Thoracic aorta (tissue), 2 donors: ENCODE measurements at regions not wholly inside any gene's neighbourhood (a gene's known extent, or its start where the extent isn't known, plus 50 kb on each side); places are given as distances from the start of the nearest gene placed in this dataset.
"Not testable (repeated sequence)": the region's sequence is repeated elsewhere in the genome, so short reads cannot be mapped to it uniquely, and the experiment has no call there.

Source experiments
- ATAC-seq: fragments of 150-250 bp; one replicate; pipeline ENCODE4 v1.8.0; 2017; ENCODE audit warnings: low read depth; ENCODE audit not compliant: insufficient number of reproducible peaks, low FRiP score
- DNase-seq: peaks from one replicate; pipeline ENCODE4 v3.0.0-alpha.2; 2020; ENCODE audit warnings: low spot score
- H3K27ac ChIP-seq, 2 donors: fragments of 200-600 bp; sonication (generic); 1 replicate in 1 of 2; 2 replicates in 1 of 2; pipeline ENCODE4 v1.5.1; 2016; ENCODE audit warnings: mild to moderate bottlenecking in 2 of 2, moderate library complexity in 2 of 2
- H3K27me3 ChIP-seq: fragments of 200-600 bp; sonication (generic); replicated peaks from 2 replicates; pipeline ENCODE4 v1.6.0; 2016; ENCODE audit warnings: mild to moderate bottlenecking; ENCODE audit not compliant: insufficient read depth
- H3K36me3 ChIP-seq: fragments of 200-600 bp; sonication (generic); one replicate; pipeline ENCODE4 v1.5.1; 2016
- H3K4me1 ChIP-seq, 2 donors: fragments of 200-600 bp; sonication (generic); 1 replicate in 1 of 2; 2 replicates in 1 of 2; pipeline versions ENCODE4 v1.5.1 to v1.6.0; 2016; ENCODE audit warnings: low read depth in 2 of 2, mild to moderate bottlenecking in 1 of 2; ENCODE audit not compliant: control insufficient read depth in 1 of 2
- H3K4me3 ChIP-seq: fragments of 200-600 bp; sonication (generic); 2 replicates; pipeline ENCODE4 v1.5.1; 2016; ENCODE audit warnings: mild to moderate bottlenecking
- H3K9me3 ChIP-seq: fragments of 200-600 bp; sonication (generic); 2 replicates; pipeline ENCODE4 v1.5.1; 2016
- CTCF ChIP-seq: fragments of 200-600 bp; sonication (generic); IDR thresholded peaks from one replicate; pipeline ENCODE4 v1.5.1; 2019; ENCODE audit warnings: antibody characterized with exemption

GRCh38 chr14:35211067-35211466 is 81.1 kb upstream of the PSMA6 start:
- H3K4me3 ChIP-seq, result no peak overlapping the region
- H3K36me3 ChIP-seq, result no peaks in the 10 kb centered on the region
- DNase-seq (no peak), ATAC-seq (no peak)
- H3K27ac ChIP-seq, result no peak overlapping the region
- TF ChIP-seq CTCF, result no peak
- no peaks in the 10 kb centered on the region for H3K9me3 ChIP-seq
- no peaks in the 10 kb centered on the region for H3K27me3 ChIP-seq
- peaks cover 0 to 10% of the 10 kb centered on the region in 2 donors for H3K4me1 ChIP-seq

GRCh38 chr14:35212471-35213142 is 79.6 kb upstream of the PSMA6 start:
- DNase-seq (no peak), ATAC-seq (no peak)
- Histone ChIP-seq H3K27me3 (no peaks in the 10 kb centered on the region), H3K4me3 (no peak overlapping the region), H3K4me1 (peaks cover 0 to 10% of the 10 kb centered on the region in 2 donors), H3K27ac (no peak overlapping the region), H3K9me3 (no peaks in the 10 kb centered on the region), H3K36me3 (no peaks in the 10 kb centered on the region)
- TF ChIP-seq CTCF, result no peak

- H3K27ac ChIP-seq, result no peak overlapping the region
- TF ChIP-seq CTCF, result no peak
These were observed 78.9 kb upstream of the PSMA6 start for GRCh38 chr14:35213143-35213788.

GRCh38 chr14:35213869-35214387 is 78.3 kb upstream of the PSMA6 start:
- Histone ChIP-seq H3K9me3 (no peaks in the 10 kb centered on the region), H3K4me1 (peaks cover 0 to 10% of the 10 kb centered on the region in 2 donors), H3K36me3 (no peaks in the 10 kb centered on the region), H3K27me3 (no peaks in the 10 kb centered on the region), H3K4me3 (no peak overlapping the region), H3K27ac (no peak overlapping the region)
- ATAC-seq (no peak), DNase-seq (no peak)
- no peak for TF ChIP-seq CTCF

More at GRCh38 chr14:35213143-35213788, 78.9 kb upstream of the PSMA6 start:
- ATAC-seq, result no peak
- H3K4me3 ChIP-seq, result no peak overlapping the region
- H3K27me3 ChIP-seq, result no peaks in the 10 kb centered on the region
- H3K4me1 ChIP-seq, result peaks cover 0 to 10% of the 10 kb centered on the region in 2 donors
- DNase-seq, result no peak
- H3K9me3 ChIP-seq, result no peaks in the 10 kb centered on the region
- H3K36me3 ChIP-seq, result no peaks in the 10 kb centered on the region

- not testable (repeated sequence) for DNase-seq, H3K9me3 ChIP-seq, H3K36me3 ChIP-seq, H3K27ac ChIP-seq, H3K4me1 ChIP-seq, H3K4me3 ChIP-seq, H3K27me3 ChIP-seq, ATAC-seq
These were observed 77.8 kb upstream of the PSMA6 start for GRCh38 chr14:35214402-35214801.
